ENCODE measurements at regions not wholly inside any gene's neighbourhood (a gene's known extent, or its start where the extent isn't known, plus 50 kb on each side); places are given as distances from the start of the nearest gene placed in this dataset.

GRCh38 chr1:229003233-229004031, 267.5 kb upstream of the RAB4A start (continued):
- TF ChIP-seq LCORL (IDR thresholded peaks at IDR 0.05) = no peak
- TF ChIP-seq LCORL (CRISPR knock-in tag; IDR thresholded peaks at IDR 0.05) = no peak
- TF ChIP-seq AKAP8 (CRISPR knock-in tag; IDR thresholded peaks at IDR 0.05) = no peak
- TF ChIP-seq MTA1 (CRISPR knock-in tag; IDR thresholded peaks at IDR 0.05; ENCODE audit: borderline replicate concordance) = peak; percentile 76
- peak; percentile 60; the same call in 1 of the 2 replicates for TF ChIP-seq SOX13 (IDR thresholded peaks at IDR 0.05)
- TF ChIP-seq SOX13 (CRISPR knock-in tag; conservative IDR thresholded peaks at IDR 0.05 in 1 of 2, IDR thresholded peaks at IDR 0.05 in 1 of 2) = peak in 1 of 2 experiments; percentile 93; a peak in 2 of 4 replicates
- no peak for TF ChIP-seq ZNF616 (CRISPR knock-in tag; IDR thresholded peaks at IDR 0.05; ENCODE audit: low read depth)
- TF ChIP-seq ETS1 (CRISPR knock-in tag; IDR thresholded peaks at IDR 0.05) = no peak
- TF ChIP-seq TSC22D2 (CRISPR knock-in tag; IDR thresholded peaks at IDR 0.05; ENCODE audit: borderline replicate concordance) = no peak
- TF ChIP-seq, protein P1, sequence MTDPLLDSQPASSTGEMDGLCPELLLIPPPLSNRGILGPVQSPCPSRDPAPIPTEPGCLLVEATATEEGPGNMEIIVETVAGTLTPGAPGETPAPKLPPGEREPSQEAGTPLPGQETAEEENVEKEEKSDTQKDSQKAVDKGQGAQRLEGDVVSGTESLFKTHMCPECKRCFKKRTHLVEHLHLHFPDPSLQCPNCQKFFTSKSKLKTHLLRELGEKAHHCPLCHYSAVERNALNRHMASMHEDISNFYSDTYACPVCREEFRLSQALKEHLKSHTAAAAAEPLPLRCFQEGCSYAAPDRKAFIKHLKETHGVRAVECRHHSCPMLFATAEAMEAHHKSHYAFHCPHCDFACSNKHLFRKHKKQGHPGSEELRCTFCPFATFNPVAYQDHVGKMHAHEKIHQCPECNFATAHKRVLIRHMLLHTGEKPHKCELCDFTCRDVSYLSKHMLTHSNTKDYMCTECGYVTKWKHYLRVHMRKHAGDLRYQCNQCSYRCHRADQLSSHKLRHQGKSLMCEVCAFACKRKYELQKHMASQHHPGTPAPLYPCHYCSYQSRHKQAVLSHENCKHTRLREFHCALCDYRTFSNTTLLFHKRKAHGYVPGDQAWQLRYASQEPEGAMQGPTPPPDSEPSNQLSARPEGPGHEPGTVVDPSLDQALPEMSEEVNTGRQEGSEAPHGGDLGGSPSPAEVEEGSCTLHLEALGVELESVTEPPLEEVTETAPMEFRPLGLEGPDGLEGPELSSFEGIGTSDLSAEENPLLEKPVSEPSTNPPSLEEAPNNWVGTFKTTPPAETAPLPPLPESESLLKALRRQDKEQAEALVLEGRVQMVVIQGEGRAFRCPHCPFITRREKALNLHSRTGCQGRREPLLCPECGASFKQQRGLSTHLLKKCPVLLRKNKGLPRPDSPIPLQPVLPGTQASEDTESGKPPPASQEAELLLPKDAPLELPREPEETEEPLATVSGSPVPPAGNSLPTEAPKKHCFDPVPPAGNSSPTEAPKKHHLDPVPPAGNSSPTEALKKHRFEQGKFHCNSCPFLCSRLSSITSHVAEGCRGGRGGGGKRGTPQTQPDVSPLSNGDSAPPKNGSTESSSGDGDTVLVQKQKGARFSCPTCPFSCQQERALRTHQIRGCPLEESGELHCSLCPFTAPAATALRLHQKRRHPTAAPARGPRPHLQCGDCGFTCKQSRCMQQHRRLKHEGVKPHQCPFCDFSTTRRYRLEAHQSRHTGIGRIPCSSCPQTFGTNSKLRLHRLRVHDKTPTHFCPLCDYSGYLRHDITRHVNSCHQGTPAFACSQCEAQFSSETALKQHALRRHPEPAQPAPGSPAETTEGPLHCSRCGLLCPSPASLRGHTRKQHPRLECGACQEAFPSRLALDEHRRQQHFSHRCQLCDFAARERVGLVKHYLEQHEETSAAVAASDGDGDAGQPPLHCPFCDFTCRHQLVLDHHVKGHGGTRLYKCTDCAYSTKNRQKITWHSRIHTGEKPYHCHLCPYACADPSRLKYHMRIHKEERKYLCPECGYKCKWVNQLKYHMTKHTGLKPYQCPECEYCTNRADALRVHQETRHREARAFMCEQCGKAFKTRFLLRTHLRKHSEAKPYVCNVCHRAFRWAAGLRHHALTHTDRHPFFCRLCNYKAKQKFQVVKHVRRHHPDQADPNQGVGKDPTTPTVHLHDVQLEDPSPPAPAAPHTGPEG (CRISPR knock-in tag; IDR thresholded peaks at IDR 0.05) = no peak
- TF ChIP-seq, protein P2, sequence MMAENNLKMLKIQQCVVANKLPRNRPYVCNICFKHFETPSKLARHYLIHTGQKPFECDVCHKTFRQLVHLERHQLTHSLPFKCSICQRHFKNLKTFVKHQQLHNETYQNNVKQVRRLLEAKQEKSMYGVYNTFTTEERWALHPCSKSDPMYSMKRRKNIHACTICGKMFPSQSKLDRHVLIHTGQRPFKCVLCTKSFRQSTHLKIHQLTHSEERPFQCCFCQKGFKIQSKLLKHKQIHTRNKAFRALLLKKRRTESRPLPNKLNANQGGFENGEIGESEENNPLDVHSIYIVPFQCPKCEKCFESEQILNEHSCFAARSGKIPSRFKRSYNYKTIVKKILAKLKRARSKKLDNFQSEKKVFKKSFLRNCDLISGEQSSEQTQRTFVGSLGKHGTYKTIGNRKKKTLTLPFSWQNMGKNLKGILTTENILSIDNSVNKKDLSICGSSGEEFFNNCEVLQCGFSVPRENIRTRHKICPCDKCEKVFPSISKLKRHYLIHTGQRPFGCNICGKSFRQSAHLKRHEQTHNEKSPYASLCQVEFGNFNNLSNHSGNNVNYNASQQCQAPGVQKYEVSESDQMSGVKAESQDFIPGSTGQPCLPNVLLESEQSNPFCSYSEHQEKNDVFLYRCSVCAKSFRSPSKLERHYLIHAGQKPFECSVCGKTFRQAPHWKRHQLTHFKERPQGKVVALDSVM (CRISPR knock-in tag; IDR thresholded peaks at IDR 0.05) = peak; percentile 65
- TF ChIP-seq, protein P3, sequence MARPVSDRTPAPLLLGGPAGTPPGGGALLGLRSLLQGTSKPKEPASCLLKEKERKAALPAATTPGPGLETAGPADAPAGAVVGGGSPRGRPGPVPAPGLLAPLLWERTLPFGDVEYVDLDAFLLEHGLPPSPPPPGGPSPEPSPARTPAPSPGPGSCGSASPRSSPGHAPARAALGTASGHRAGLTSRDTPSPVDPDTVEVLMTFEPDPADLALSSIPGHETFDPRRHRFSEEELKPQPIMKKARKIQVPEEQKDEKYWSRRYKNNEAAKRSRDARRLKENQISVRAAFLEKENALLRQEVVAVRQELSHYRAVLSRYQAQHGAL (CRISPR knock-in tag; IDR thresholded peaks at IDR 0.05; ENCODE audit: not compliant biosample characterization) = no peak
- TF ChIP-seq, protein P4, sequence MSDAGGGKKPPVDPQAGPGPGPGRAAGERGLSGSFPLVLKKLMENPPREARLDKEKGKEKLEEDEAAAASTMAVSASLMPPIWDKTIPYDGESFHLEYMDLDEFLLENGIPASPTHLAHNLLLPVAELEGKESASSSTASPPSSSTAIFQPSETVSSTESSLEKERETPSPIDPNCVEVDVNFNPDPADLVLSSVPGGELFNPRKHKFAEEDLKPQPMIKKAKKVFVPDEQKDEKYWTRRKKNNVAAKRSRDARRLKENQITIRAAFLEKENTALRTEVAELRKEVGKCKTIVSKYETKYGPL (CRISPR knock-in tag; IDR thresholded peaks at IDR 0.05) = no peak
- no peak for TF ChIP-seq CHD2 (IDR thresholded peaks at IDR 0.05; ENCODE audit: low read depth, low read length)
- no peak for TF ChIP-seq U2AF1 (optimal IDR thresholded peaks at IDR 0.05; ENCODE audit: low read depth, low read length)
- no peak for TF ChIP-seq HDAC6 (IDR thresholded peaks at IDR 0.05; ENCODE audit: low read depth, low read length)
- TF ChIP-seq POLR2A (IDR thresholded peaks at IDR 0.05; ENCODE audit: insufficient read depth in 1 of 2, low read depth in 2 of 2, low read length in 2 of 2) = no peak
- TF ChIP-seq SAFB2 (CRISPR knock-in tag; IDR thresholded peaks at IDR 0.05; ENCODE audit: borderline replicate concordance, low read depth) = peak; percentile 77; the same call in 1 of the 2 replicates
- no peak for TF ChIP-seq ZNF766 (CRISPR knock-in tag; IDR thresholded peaks at IDR 0.05; ENCODE audit: borderline replicate concordance)

Measured in HepG2 (cell line).